ENCODE measurements at regions not wholly inside any gene's neighbourhood (a gene's known extent, or its start where the extent isn't known, plus 50 kb on each side); places are given as distances from the start of the nearest gene placed in this dataset.

- Histone ChIP-seq H3K79me2 (ENCODE audit: control insufficient read depth, insufficient read depth, low read length) (no peaks in the 10 kb centered on the region), H4K20me1 (ENCODE audit: control insufficient read depth, insufficient read depth, low read length, poor library complexity, severe bottlenecking) (no peaks in the 10 kb centered on the region), H3K9me3 (ENCODE audit: control extremely low read depth in 1 of 3, control insufficient read depth in 2 of 3, insufficient read depth in 1 of 3, low read length in 2 of 3) (no peaks in the 10 kb centered on the region), H3K27ac (ENCODE audit: low read length in 2 of 2) (no peak overlapping the region), H3K9ac (ENCODE audit: low read length) (no peak overlapping the region), H2AFZ (ENCODE audit: insufficient read depth, low read depth, low read length, poor library complexity, severe bottlenecking) (no peak overlapping the region), H3K4me1 (ENCODE audit: control insufficient read depth in 2 of 2, insufficient read depth in 2 of 2, low read length in 2 of 2) (no peaks in the 10 kb centered on the region), H3K4me3 (ENCODE audit: control extremely low read depth in 1 of 5, extremely low read depth in 1 of 5, insufficient read depth in 1 of 5, low read depth in 2 of 5, low read length in 4 of 5) (no peak overlapping the region), H3K27me3 (replicated peaks in 1 of 4; ENCODE audit: control extremely low read depth in 1 of 4, control insufficient read depth in 3 of 4, insufficient read depth in 4 of 4, low read length in 3 of 4) (no peaks in the 10 kb centered on the region), H3K4me2 (replicated peaks; ENCODE audit: low read depth, low read length, poor library complexity, severe bottlenecking) (no peak overlapping the region), H3K36me3 (replicated peaks in 1 of 2; ENCODE audit: control extremely low read depth in 1 of 2, control insufficient read depth in 1 of 2, extremely low read depth in 1 of 2, insufficient read depth in 2 of 2, low read length in 1 of 2) (no peaks in the 10 kb centered on the region)
- DNase-seq (no peak), ATAC-seq (ENCODE audit: low read depth) (no peak)
- ChIA-PET POLR2A (no interaction called here), CTCF (no interaction called here)
- H3K4me1 Mint-ChIP-seq: no peaks in the 10 kb centered on the region
- intact Hi-C loops (cut with micrococcal nuclease): no loop called here
- no peak overlapping the region for H3K27ac Mint-ChIP-seq
- H3K4me3 Mint-ChIP-seq: no peak overlapping the region
- TF ChIP-seq EZH2 (IDR thresholded peaks at IDR 0.05; ENCODE audit: borderline replicate concordance, insufficient read depth, low read depth, low read length, poor library complexity, severe bottlenecking): no peak
- no peak for TF ChIP-seq CTCF (IDR thresholded peaks at IDR 0.05)
- no peaks in the 10 kb centered on the region for H3K9me3 Mint-ChIP-seq (ENCODE audit: insufficient read depth)
- peaks cover 7% of the 10 kb centered on the region for H3K27me3 Mint-ChIP-seq
These were observed 185.3 kb upstream of the PLPP4 start for GRCh38 chr10:120271696-120272095.

GRCh38 chr10:120272350-120272749, 184.7 kb upstream of the PLPP4 start:
- H3K4me3 ChIP-seq (ENCODE audit: control extremely low read depth in 1 of 5, extremely low read depth in 1 of 5, insufficient read depth in 1 of 5, low read depth in 2 of 5, low read length in 4 of 5): no peak overlapping the region
- no peaks in the 10 kb centered on the region for H3K4me1 ChIP-seq (ENCODE audit: control insufficient read depth in 2 of 2, insufficient read depth in 2 of 2, low read length in 2 of 2)
- POLR2A ChIA-PET: no interaction called here
- no peaks in the 10 kb centered on the region for H3K9me3 ChIP-seq (ENCODE audit: control extremely low read depth in 1 of 3, control insufficient read depth in 2 of 3, insufficient read depth in 1 of 3, low read length in 2 of 3)
- 93% methylated on average over 2 of the region's 2 CpGs for WGBS (ENCODE audit: insufficient coverage)
- Mint-ChIP-seq H3K4me3 (no peak overlapping the region), H3K27me3 (peaks cover 10% of the 10 kb centered on the region), H3K27ac (no peak overlapping the region), H3K9me3 (ENCODE audit: insufficient read depth) (no peaks in the 10 kb centered on the region), H3K4me1 (no peaks in the 10 kb centered on the region)
- no peak overlapping the region for H3K9ac ChIP-seq (ENCODE audit: low read length)
- no peaks in the 10 kb centered on the region for H3K36me3 ChIP-seq (replicated peaks in 1 of 2; ENCODE audit: control extremely low read depth in 1 of 2, control insufficient read depth in 1 of 2, extremely low read depth in 1 of 2, insufficient read depth in 2 of 2, low read length in 1 of 2)
- ATAC-seq (ENCODE audit: low read depth) (no peak), DNase-seq (no peak)
- no peak overlapping the region for H3K27ac ChIP-seq (ENCODE audit: low read length in 2 of 2)
- no peaks in the 10 kb centered on the region for H3K27me3 ChIP-seq (replicated peaks in 1 of 4; ENCODE audit: control extremely low read depth in 1 of 4, control insufficient read depth in 3 of 4, insufficient read depth in 4 of 4, low read length in 3 of 4)
- no peak overlapping the region for H3K4me2 ChIP-seq (replicated peaks; ENCODE audit: low read depth, low read length, poor library complexity, severe bottlenecking)
- CTCF ChIA-PET: no interaction called here
- H3K79me2 ChIP-seq (ENCODE audit: control insufficient read depth, insufficient read depth, low read length): no peaks in the 10 kb centered on the region
- no peak overlapping the region for H2AFZ ChIP-seq (ENCODE audit: insufficient read depth, low read depth, low read length, poor library complexity, severe bottlenecking)
- H4K20me1 ChIP-seq (ENCODE audit: control insufficient read depth, insufficient read depth, low read length, poor library complexity, severe bottlenecking): no peaks in the 10 kb centered on the region
- TF ChIP-seq CTCF (IDR thresholded peaks at IDR 0.05): no peak
- intact Hi-C loops (cut with micrococcal nuclease): no loop called here
